GM19238 (cell line): ENCODE measurements at regions not wholly inside any gene's neighbourhood (a gene's known extent, or its start where the extent isn't known, plus 50 kb on each side); places are given as distances from the start of the nearest gene placed in this dataset.
"Not testable (repeated sequence)": the region's sequence is repeated elsewhere in the genome, so short reads cannot be mapped to it uniquely, and the experiment has no call there.

ENCODE experiments used
- DNase-seq: peaks from one replicate; pipeline ENCODE4 v3.0.0; 2011; ENCODE audit warnings: low spot score; ENCODE audit not compliant: insufficient read length

- DNase-seq = no peak
These were observed 1757.3 kb upstream of the PIK3C3 start for GRCh38 chr18:40197711-40198110.

- no peak for DNase-seq
These were observed 1768.4 kb upstream of the PIK3C3 start for GRCh38 chr18:40186677-40187076.

- DNase-seq = no peak
These were observed 1775.1 kb upstream of the PIK3C3 start for GRCh38 chr18:40179729-40180461.

GRCh38 chr18:40168026-40168425, 1787.0 kb upstream of the PIK3C3 start:
- DNase-seq = no peak

- DNase-seq = no peak
These were observed 1791.8 kb upstream of the PIK3C3 start for GRCh38 chr18:40163254-40163653.

- DNase-seq = no peak
These were observed 1794.7 kb upstream of the PIK3C3 start for GRCh38 chr18:40160361-40160760.

GRCh38 chr18:40159141-40160017, 1795.7 kb upstream of the PIK3C3 start:
- no peak for DNase-seq

- DNase-seq = no peak
These were observed 1797.9 kb upstream of the PIK3C3 start for GRCh38 chr18:40157120-40157519.

- DNase-seq = no peak
These were observed 1802.2 kb upstream of the PIK3C3 start for GRCh38 chr18:40152859-40153258.

GRCh38 chr18:40148960-40149359, 1806.1 kb upstream of the PIK3C3 start:
- no peak for DNase-seq

- no peak for DNase-seq
These were observed 1821.8 kb upstream of the PIK3C3 start for GRCh38 chr18:40133253-40133652.

GRCh38 chr18:40132438-40132837, 1822.6 kb upstream of the PIK3C3 start:
- DNase-seq = not testable (repeated sequence)

- DNase-seq = no peak
These were observed 1830.9 kb upstream of the PIK3C3 start for GRCh38 chr18:40124107-40124506.

GRCh38 chr18:40120796-40121391, 1834.1 kb upstream of the PIK3C3 start:
- DNase-seq = no peak

- DNase-seq = no peak
These were observed 1834.7 kb upstream of the PIK3C3 start for GRCh38 chr18:40120356-40120755.

- not testable (repeated sequence) for DNase-seq
These were observed 1835.5 kb upstream of the PIK3C3 start for GRCh38 chr18:40119581-40119980.

- no peak for DNase-seq
These were observed 1844.6 kb upstream of the PIK3C3 start for GRCh38 chr18:40110455-40110854.

- DNase-seq = no peak
These were observed 1845.6 kb upstream of the PIK3C3 start for GRCh38 chr18:40109252-40110049.

GRCh38 chr18:40108596-40108995, 1846.4 kb upstream of the PIK3C3 start:
- no peak for DNase-seq

GRCh38 chr18:40102903-40103302, 1852.1 kb upstream of the PIK3C3 start:
- no peak for DNase-seq

GRCh38 chr18:40099641-40100040, 1855.4 kb upstream of the PIK3C3 start:
- DNase-seq = no peak
